GM23338 (cell line): ENCODE measurements at regions not wholly inside any gene's neighbourhood (a gene's known extent, or its start where the extent isn't known, plus 50 kb on each side); places are given as distances from the start of the nearest gene placed in this dataset.

ENCODE experiments used
- ATAC-seq: fragments of 200-7000 bp; cut with Tn5 transposase; 3 replicates; pipeline ENCODE4 v1.9.1; 2020
- DNase-seq: peaks from one replicate; pipeline ENCODE4 v3.0.0-alpha.2; 2015; ENCODE audit warnings: low spot score
- H2AFZ ChIP-seq: fragments of 200-600 bp; sonication (generic); 2 replicates; pipeline ENCODE4 v1.8.0; 2016; ENCODE audit warnings: antibody characterized with exemption, mild to moderate bottlenecking, moderate library complexity
- H3F3A ChIP-seq: fragments of 200-600 bp; sonication (generic); replicated peaks from 2 replicates; pipeline ENCODE4 v1.8.0; 2017; ENCODE audit warnings: antibody characterized with exemption, mixed run types, low read depth
- H3K27ac ChIP-seq: fragments of 200-600 bp; sonication (generic); 2 replicates; pipeline ENCODE4 v1.6.1; 2016; ENCODE audit warnings: low read depth
- H3K27me3 ChIP-seq: fragments of 200-600 bp; sonication (generic); 2 replicates; pipeline ENCODE4 v1.8.0; 2016; ENCODE audit warnings: mild to moderate bottlenecking, mixed run types, moderate library complexity; ENCODE audit not compliant: insufficient read depth
- H3K36me3 ChIP-seq: fragments of 200-600 bp; sonication (generic); 2 replicates; pipeline ENCODE4 v1.8.0; 2016; ENCODE audit warnings: mild to moderate bottlenecking; ENCODE audit not compliant: insufficient read depth
- H3K4me1 ChIP-seq: fragments of 200-600 bp; sonication (generic); 2 replicates; pipeline ENCODE4 v1.8.0; 2016; ENCODE audit warnings: mild to moderate bottlenecking, moderate library complexity; ENCODE audit not compliant: insufficient read depth
- H3K4me2 ChIP-seq: fragments of 200-600 bp; sonication (generic); 2 replicates; pipeline ENCODE4 v1.7.1; 2017; ENCODE audit warnings: mixed run types
- H3K4me3 ChIP-seq: fragments of 200-600 bp; sonication (generic); 2 replicates; pipeline ENCODE4 v1.6.1; 2016; ENCODE audit warnings: mixed run types
- H3K79me2 ChIP-seq: fragments of 200-600 bp; sonication (generic); replicated peaks from 2 replicates; pipeline ENCODE4 v1.8.0; 2017; ENCODE audit warnings: mild to moderate bottlenecking; ENCODE audit not compliant: insufficient read depth
- H3K9me2 ChIP-seq: fragments of 200-600 bp; sonication (generic); 2 replicates; pipeline ENCODE4 v1.8.0; 2017; ENCODE audit not compliant: insufficient read depth
- H4K20me1 ChIP-seq: fragments of 200-600 bp; sonication (generic); replicated peaks from 2 replicates; pipeline ENCODE4 v1.8.0; 2017; ENCODE audit warnings: mild to moderate bottlenecking; ENCODE audit not compliant: insufficient read depth
- H3K27ac Mint-ChIP-seq: 2 replicates; pipeline ENCODE4 v1.8.0; 2020; ENCODE audit warnings: inconsistent platforms, mild to moderate bottlenecking, moderate library complexity, mixed read lengths
- H3K27me3 Mint-ChIP-seq: 3 replicates; pipeline ENCODE4 v1.8.0; 2022; ENCODE audit warnings: low read depth, mild to moderate bottlenecking, moderate library complexity, mixed read lengths, inconsistent platforms; ENCODE audit not compliant: insufficient read depth, poor library complexity
- H3K36me3 Mint-ChIP-seq: 3 replicates; pipeline ENCODE4 v1.8.0; 2021; ENCODE audit warnings: low read depth, mild to moderate bottlenecking, inconsistent platforms, moderate library complexity, mixed read lengths
- H3K4me1 Mint-ChIP-seq: 3 replicates; pipeline ENCODE4 v1.8.0; 2020; ENCODE audit warnings: mild to moderate bottlenecking, inconsistent platforms, mixed read lengths
- H3K4me3 Mint-ChIP-seq: 3 replicates; pipeline ENCODE4 v1.8.0; 2021; ENCODE audit warnings: moderate library complexity, mild to moderate bottlenecking, inconsistent platforms, mixed read lengths
- H3K9me3 Mint-ChIP-seq: 3 replicates; pipeline ENCODE4 v1.8.0; 2020; ENCODE audit warnings: moderate library complexity, mild to moderate bottlenecking, inconsistent platforms, mixed read lengths
- CREB1 ChIP-seq: fragments of 250-450 bp; sonication (Bioruptor Pico); IDR thresholded peaks from 2 replicates; pipeline ENCODE4 v1.5.0; 2020; ENCODE audit warnings: low read depth, mild to moderate bottlenecking, moderate library complexity
- ETS1 ChIP-seq: IDR thresholded peaks from 2 replicates; pipeline ENCODE4 v1.6.1; 2016; ENCODE audit warnings: antibody characterized with exemption
- EZH2phosphoT487 ChIP-seq: fragments of 200-600 bp; sonication (generic); IDR thresholded peaks from one replicate; pipeline ENCODE4 v1.8.1; 2018; ENCODE audit warnings: antibody characterized with exemption; ENCODE audit not compliant: unreplicated experiment
- ZNF114 ChIP-seq: fragments of 250-450 bp; sonication (Bioruptor Pico); IDR thresholded peaks from 2 replicates; pipeline ENCODE4 v1.5.0; 2020; ENCODE audit warnings: mild to moderate bottlenecking, moderate library complexity
- ZNF462 ChIP-seq: fragments of 250-450 bp; sonication (Bioruptor Pico); IDR thresholded peaks from 2 replicates; pipeline ENCODE4 v1.5.0; 2020; ENCODE audit warnings: mild to moderate bottlenecking, moderate library complexity
- TF ChIP-seq, protein P1 (sequence below): IDR thresholded peaks from one replicate; pipeline ENCODE4 v1.6.1; 2018; ENCODE audit warnings: antibody characterized with exemption; ENCODE audit not compliant: unreplicated experiment

GRCh38 chr9:88791105-88791805 lies 200.0 kb upstream of the S1PR3 start:
- Mint-ChIP-seq H3K9me3 (peaks cover 3% of the 10 kb centered on the region; the same call in 2 of the 3 replicates), H3K27me3 (no peaks in the 10 kb centered on the region), H3K27ac (no peak overlapping the region), H3K36me3 (no peaks in the 10 kb centered on the region), H3K4me1 (no peaks in the 10 kb centered on the region), H3K4me3 (no peak overlapping the region)
- Histone ChIP-seq H3K4me1 (no peaks in the 10 kb centered on the region), H4K20me1 (no peaks in the 10 kb centered on the region), H2AFZ (no peak overlapping the region), H3K4me3 (no peak overlapping the region), H3K27me3 (no peaks in the 10 kb centered on the region), H3F3A (no peaks in the 10 kb centered on the region), H3K36me3 (no peaks in the 10 kb centered on the region), H3K79me2 (no peaks in the 10 kb centered on the region), H3K27ac (no peak overlapping the region), H3K9me2 (peaks cover 13% of the 10 kb centered on the region; the same call in 1 of the 2 replicates), H3K4me2 (no peak overlapping the region)
- TF ChIP-seq ZNF114 (CRISPR knock-in tag) (no peak), ETS1 (no peak)
- TF ChIP-seq, protein P1, sequence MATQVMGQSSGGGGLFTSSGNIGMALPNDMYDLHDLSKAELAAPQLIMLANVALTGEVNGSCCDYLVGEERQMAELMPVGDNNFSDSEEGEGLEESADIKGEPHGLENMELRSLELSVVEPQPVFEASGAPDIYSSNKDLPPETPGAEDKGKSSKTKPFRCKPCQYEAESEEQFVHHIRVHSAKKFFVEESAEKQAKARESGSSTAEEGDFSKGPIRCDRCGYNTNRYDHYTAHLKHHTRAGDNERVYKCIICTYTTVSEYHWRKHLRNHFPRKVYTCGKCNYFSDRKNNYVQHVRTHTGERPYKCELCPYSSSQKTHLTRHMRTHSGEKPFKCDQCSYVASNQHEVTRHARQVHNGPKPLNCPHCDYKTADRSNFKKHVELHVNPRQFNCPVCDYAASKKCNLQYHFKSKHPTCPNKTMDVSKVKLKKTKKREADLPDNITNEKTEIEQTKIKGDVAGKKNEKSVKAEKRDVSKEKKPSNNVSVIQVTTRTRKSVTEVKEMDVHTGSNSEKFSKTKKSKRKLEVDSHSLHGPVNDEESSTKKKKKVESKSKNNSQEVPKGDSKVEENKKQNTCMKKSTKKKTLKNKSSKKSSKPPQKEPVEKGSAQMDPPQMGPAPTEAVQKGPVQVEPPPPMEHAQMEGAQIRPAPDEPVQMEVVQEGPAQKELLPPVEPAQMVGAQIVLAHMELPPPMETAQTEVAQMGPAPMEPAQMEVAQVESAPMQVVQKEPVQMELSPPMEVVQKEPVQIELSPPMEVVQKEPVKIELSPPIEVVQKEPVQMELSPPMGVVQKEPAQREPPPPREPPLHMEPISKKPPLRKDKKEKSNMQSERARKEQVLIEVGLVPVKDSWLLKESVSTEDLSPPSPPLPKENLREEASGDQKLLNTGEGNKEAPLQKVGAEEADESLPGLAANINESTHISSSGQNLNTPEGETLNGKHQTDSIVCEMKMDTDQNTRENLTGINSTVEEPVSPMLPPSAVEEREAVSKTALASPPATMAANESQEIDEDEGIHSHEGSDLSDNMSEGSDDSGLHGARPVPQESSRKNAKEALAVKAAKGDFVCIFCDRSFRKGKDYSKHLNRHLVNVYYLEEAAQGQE, result no peak
- DNase-seq (no peak), ATAC-seq (no peak)

- no peak for ATAC-seq
- no peak overlapping the region for H3K27ac Mint-ChIP-seq
- Histone ChIP-seq H3F3A (no peaks in the 10 kb centered on the region), H4K20me1 (no peaks in the 10 kb centered on the region), H3K27ac (no peak overlapping the region), H3K9me2 (peaks cover 13% of the 10 kb centered on the region; the same call in 1 of the 2 replicates), H3K4me1 (no peaks in the 10 kb centered on the region), H3K4me3 (no peak overlapping the region), H2AFZ (no peak overlapping the region), H3K4me2 (no peak overlapping the region), H3K36me3 (no peaks in the 10 kb centered on the region), H3K79me2 (no peaks in the 10 kb centered on the region), H3K27me3 (no peaks in the 10 kb centered on the region)
- H3K9me3 Mint-ChIP-seq, result peaks cover 3% of the 10 kb centered on the region; the same call in 2 of the 3 replicates
- H3K4me3 Mint-ChIP-seq, result no peak overlapping the region
- H3K36me3 Mint-ChIP-seq, result no peaks in the 10 kb centered on the region
- DNase-seq, result no peak
- TF ChIP-seq EZH2phosphoT487 (no peak), CREB1 (CRISPR knock-in tag) (no peak), ZNF114 (CRISPR knock-in tag) (no peak), ZNF462 (CRISPR knock-in tag) (no peak)
- no peaks in the 10 kb centered on the region for H3K27me3 Mint-ChIP-seq
- no peaks in the 10 kb centered on the region for H3K4me1 Mint-ChIP-seq
Measured at GRCh38 chr9:88792502-88792901, 198.8 kb upstream of the S1PR3 start.
